Glutamatergic neuron (in vitro differentiated cells): ENCODE measurements at regions not wholly inside any gene's neighbourhood (a gene's known extent, or its start where the extent isn't known, plus 50 kb on each side); places are given as distances from the start of the nearest gene placed in this dataset.

ENCODE experiments used
- DNase-seq: peaks from one replicate; pipeline ENCODE4 v3.0.0; 2022
- H3K27ac Mint-ChIP-seq: one replicate; pipeline ENCODE4 v1.8.0; 2020; ENCODE audit warnings: mild to moderate bottlenecking, mixed read lengths, inconsistent platforms; ENCODE audit not compliant: unreplicated experiment
- H3K27me3 Mint-ChIP-seq: one replicate; pipeline ENCODE4 v1.8.0; 2020; ENCODE audit warnings: mild to moderate bottlenecking, moderate library complexity, mixed read lengths, inconsistent platforms; ENCODE audit not compliant: unreplicated experiment
- H3K36me3 Mint-ChIP-seq: one replicate; pipeline ENCODE4 v1.8.0; 2020; ENCODE audit warnings: mild to moderate bottlenecking, mixed read lengths, inconsistent platforms; ENCODE audit not compliant: unreplicated experiment
- H3K4me1 Mint-ChIP-seq: one replicate; pipeline ENCODE4 v1.8.0; 2020; ENCODE audit warnings: mild to moderate bottlenecking, low read depth, mixed read lengths, inconsistent platforms; ENCODE audit not compliant: unreplicated experiment
- H3K4me3 Mint-ChIP-seq: one replicate; pipeline ENCODE4 v1.8.0; 2020; ENCODE audit warnings: mild to moderate bottlenecking, mixed read lengths, inconsistent platforms; ENCODE audit not compliant: unreplicated experiment
- H3K9me3 Mint-ChIP-seq: one replicate; pipeline ENCODE4 v1.8.0; 2020; ENCODE audit warnings: mild to moderate bottlenecking, moderate library complexity, mixed read lengths, inconsistent platforms; ENCODE audit not compliant: unreplicated experiment
- CTCF ChIP-seq: fragments of 200-600 bp; sonication (generic); IDR thresholded peaks from one replicate; pipeline ENCODE4 v1.5.0; 2021; ENCODE audit not compliant: partially characterized antibody, unreplicated experiment

- Mint-ChIP-seq H3K9me3 (no peaks in the 10 kb centered on the region), H3K4me1 (peaks cover 2% of the 10 kb centered on the region), H3K36me3 (no peaks in the 10 kb centered on the region), H3K27me3 (no peaks in the 10 kb centered on the region), H3K4me3 (no peak overlapping the region), H3K27ac (no peak overlapping the region)
- DNase-seq: no peak
- TF ChIP-seq CTCF: no peak
Measured at GRCh38 chr3:22103423-22103822, 352.4 kb upstream of the ZNF385D start.

- Mint-ChIP-seq H3K4me1 (peaks cover 2% of the 10 kb centered on the region), H3K27me3 (no peaks in the 10 kb centered on the region), H3K27ac (no peak overlapping the region), H3K36me3 (no peaks in the 10 kb centered on the region), H3K4me3 (no peak overlapping the region), H3K9me3 (no peaks in the 10 kb centered on the region)
- DNase-seq: no peak
- TF ChIP-seq CTCF: no peak
Measured at GRCh38 chr3:22106213-22106896, 355.3 kb upstream of the ZNF385D start.

GRCh38 chr3:22111226-22111625, 360.2 kb upstream of the ZNF385D start:
- no peak overlapping the region for H3K4me3 Mint-ChIP-seq
- DNase-seq: no peak
- no peak for TF ChIP-seq CTCF
- no peaks in the 10 kb centered on the region for H3K27me3 Mint-ChIP-seq
- H3K4me1 Mint-ChIP-seq: no peaks in the 10 kb centered on the region
- H3K36me3 Mint-ChIP-seq: no peaks in the 10 kb centered on the region
- H3K27ac Mint-ChIP-seq: no peak overlapping the region
- no peaks in the 10 kb centered on the region for H3K9me3 Mint-ChIP-seq

GRCh38 chr3:22113453-22113852, 362.4 kb upstream of the ZNF385D start:
- no peak overlapping the region for H3K4me3 Mint-ChIP-seq

More at GRCh38 chr3:22113453-22113852, 362.4 kb upstream of the ZNF385D start:
- no peaks in the 10 kb centered on the region for H3K27me3 Mint-ChIP-seq
- no peaks in the 10 kb centered on the region for H3K36me3 Mint-ChIP-seq
- no peaks in the 10 kb centered on the region for H3K4me1 Mint-ChIP-seq
- no peaks in the 10 kb centered on the region for H3K9me3 Mint-ChIP-seq
- no peak overlapping the region for H3K27ac Mint-ChIP-seq
- no peak for TF ChIP-seq CTCF
- no peak for DNase-seq
